Adrenal gland (tissue), 5 donors: ENCODE measurements at regions not wholly inside any gene's neighbourhood (a gene's known extent, or its start where the extent isn't known, plus 50 kb on each side); places are given as distances from the start of the nearest gene placed in this dataset.

Experiments
- POLR2A ChIP-seq, 2 donors: fragments of 450-650 bp; IDR thresholded peaks; one replicate each; pipeline ENCODE4 v1.6.1; 2017; ENCODE audit warnings: antibody characterized with exemption in 2 of 2, mild to moderate bottlenecking in 2 of 2, moderate library complexity in 1 of 2
- TF ChIP-seq, protein P1 (sequence below), 6 experiments: fragments of 450-650 bp in 4 of 6; fragments of 200-600 bp in 2 of 6; sonication (generic) in 1 of 6; IDR thresholded peaks; 1 replicate in 5 of 6; 2 replicates in 1 of 6; pipeline versions ENCODE4 v1.5.1 to v1.8.0; 2016 to 2021; ENCODE audit warnings: antibody characterized with exemption in 6 of 6, mild to moderate bottlenecking in 2 of 6, moderate library complexity in 1 of 6
- donor health status: DM: no; HTN: no; CAD: no.

DNA sequence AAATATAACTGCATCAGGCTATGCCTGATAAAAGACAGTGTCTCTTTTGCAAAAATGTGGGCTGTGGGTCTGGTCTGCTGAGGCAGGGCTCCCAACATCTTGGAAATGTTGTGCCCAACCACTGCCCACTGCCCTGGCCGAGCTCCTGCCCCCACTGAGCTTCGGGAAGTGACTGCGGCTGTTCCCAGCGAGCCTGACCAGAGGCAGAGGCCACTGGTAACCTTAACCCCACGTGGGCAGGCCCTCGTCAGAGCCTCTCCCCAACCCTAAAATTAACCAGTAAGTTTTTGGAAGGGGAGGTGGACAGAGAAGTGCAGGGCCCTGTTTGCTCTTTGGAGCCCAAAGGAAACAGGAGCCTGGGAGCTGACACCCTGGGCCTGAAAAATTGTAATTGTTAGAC lies 225.9 kb downstream of the MAFB start:
- TF ChIP-seq, protein P1, sequence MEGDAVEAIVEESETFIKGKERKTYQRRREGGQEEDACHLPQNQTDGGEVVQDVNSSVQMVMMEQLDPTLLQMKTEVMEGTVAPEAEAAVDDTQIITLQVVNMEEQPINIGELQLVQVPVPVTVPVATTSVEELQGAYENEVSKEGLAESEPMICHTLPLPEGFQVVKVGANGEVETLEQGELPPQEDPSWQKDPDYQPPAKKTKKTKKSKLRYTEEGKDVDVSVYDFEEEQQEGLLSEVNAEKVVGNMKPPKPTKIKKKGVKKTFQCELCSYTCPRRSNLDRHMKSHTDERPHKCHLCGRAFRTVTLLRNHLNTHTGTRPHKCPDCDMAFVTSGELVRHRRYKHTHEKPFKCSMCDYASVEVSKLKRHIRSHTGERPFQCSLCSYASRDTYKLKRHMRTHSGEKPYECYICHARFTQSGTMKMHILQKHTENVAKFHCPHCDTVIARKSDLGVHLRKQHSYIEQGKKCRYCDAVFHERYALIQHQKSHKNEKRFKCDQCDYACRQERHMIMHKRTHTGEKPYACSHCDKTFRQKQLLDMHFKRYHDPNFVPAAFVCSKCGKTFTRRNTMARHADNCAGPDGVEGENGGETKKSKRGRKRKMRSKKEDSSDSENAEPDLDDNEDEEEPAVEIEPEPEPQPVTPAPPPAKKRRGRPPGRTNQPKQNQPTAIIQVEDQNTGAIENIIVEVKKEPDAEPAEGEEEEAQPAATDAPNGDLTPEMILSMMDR (IDR thresholded peaks at IDR 0.05) = no peak
- no peak for TF ChIP-seq POLR2A (IDR thresholded peaks at IDR 0.05)
